B cell (primary cell): ENCODE measurements at regions not wholly inside any gene's neighbourhood (a gene's known extent, or its start where the extent isn't known, plus 50 kb on each side); places are given as distances from the start of the nearest gene placed in this dataset.

Experiments used
- ATAC-seq: fragments of 200-7000 bp; cut with Tn5 transposase; one replicate; pipeline ENCODE4 v1.10.0; 2021; ENCODE audit warnings: low read depth, mild to moderate bottlenecking, moderate number of reproducible peaks, moderate library complexity
- CTCF ChIA-PET: fragments of 350-600 bp; sonication (Branson Sonifier 250); formaldehyde crosslinking; loops from one replicate; lab custom pipeline; 2021; ENCODE audit warnings: antibody characterized with exemption, inconsistent platforms; lab: Charles Lee
- POLR2A ChIA-PET: fragments of 350-600 bp; sonication (Branson Sonifier 250); formaldehyde crosslinking; loops from one replicate; lab custom pipeline; 2021; ENCODE audit warnings: antibody characterized with exemption; lab: Charles Lee
- DNase-seq: peaks from one replicate; pipeline ENCODE4 v3.0.0; 2013
- H2AFZ ChIP-seq: 2 replicates; pipeline ENCODE4 v1.6.1; 2012; ENCODE audit warnings: mild to moderate bottlenecking, low read depth, low read length; ENCODE audit not compliant: insufficient read depth, poor library complexity, severe bottlenecking
- H3K27ac ChIP-seq, 2 donors: 1 replicate in 1 of 2; 2 replicates in 1 of 2; pipeline ENCODE4 v1.5.1; 2012 to 2013; ENCODE audit warnings: low read length in 2 of 2, mild to moderate bottlenecking in 2 of 2, moderate library complexity in 1 of 2
- H3K27me3 ChIP-seq, 4 experiments: fragments of 200-600 bp in 1 of 4; sonication (generic) in 1 of 4; replicated peaks in 1 of 4; 1 replicate in 2 of 4; 2 replicates in 2 of 4; pipeline versions ENCODE4 v1.6.1 to v1.7.0; 2013 to 2016; ENCODE audit warnings: low read length in 3 of 4, mild to moderate bottlenecking in 2 of 4, mixed read lengths in 1 of 4, moderate library complexity in 1 of 4; ENCODE audit not compliant: insufficient read depth in 4 of 4, control insufficient read depth in 3 of 4; ENCODE audit errors: control extremely low read depth in 1 of 4
- H3K36me3 ChIP-seq, 2 experiments: replicated peaks in 1 of 2; 1 replicate in 1 of 2; 2 replicates in 1 of 2; pipeline versions ENCODE4 v1.6.1 to v1.7.1; 2013; ENCODE audit warnings: low read length in 1 of 2; ENCODE audit not compliant: insufficient read depth in 2 of 2, control insufficient read depth in 1 of 2; ENCODE audit errors: control extremely low read depth in 1 of 2, extremely low read depth in 1 of 2
- H3K4me1 ChIP-seq, 2 donors: fragments of 200-600 bp in 1 of 2; sonication (generic) in 1 of 2; 1 replicate in 1 of 2; 2 replicates in 1 of 2; pipeline versions ENCODE4 v1.5.1 to v1.6.1; 2013 to 2017; ENCODE audit warnings: low read length in 2 of 2; ENCODE audit not compliant: control insufficient read depth in 2 of 2, insufficient read depth in 2 of 2
- H3K4me2 ChIP-seq: replicated peaks from 2 replicates; pipeline ENCODE3; 2012; ENCODE audit warnings: mild to moderate bottlenecking, low read depth, low read length; ENCODE audit not compliant: poor library complexity, severe bottlenecking
- H3K4me3 ChIP-seq, 5 experiments: fragments of 200-600 bp in 1 of 5; sonication (generic) in 1 of 5; 1 replicate in 3 of 5; 2 replicates in 2 of 5; pipeline versions ENCODE4 v1.5.1 to v1.7.0; 2011 to 2016; ENCODE audit warnings: low read length in 4 of 5, mild to moderate bottlenecking in 4 of 5, low read depth in 2 of 5, control low read depth in 1 of 5, moderate library complexity in 1 of 5; ENCODE audit not compliant: insufficient read depth in 1 of 5; ENCODE audit errors: control extremely low read depth in 1 of 5, extremely low read depth in 1 of 5
- H3K79me2 ChIP-seq: fragments of 200-600 bp; sonication (generic); one replicate; pipeline ENCODE4 v1.6.0; 2016; ENCODE audit warnings: low read length; ENCODE audit not compliant: control insufficient read depth, insufficient read depth
- H3K9ac ChIP-seq: fragments of 200-600 bp; sonication (generic); 2 replicates; pipeline ENCODE4 v1.6.1; 2017; ENCODE audit warnings: mild to moderate bottlenecking, low read length, moderate library complexity
- H3K9me3 ChIP-seq, 3 donors: one replicate each; pipeline versions ENCODE4 v1.6.1 to v1.7.1; 2013; ENCODE audit warnings: low read length in 2 of 3; ENCODE audit not compliant: control insufficient read depth in 2 of 3, insufficient read depth in 1 of 3; ENCODE audit errors: control extremely low read depth in 1 of 3
- H4K20me1 ChIP-seq: 2 replicates; pipeline ENCODE4 v1.6.0; 2012; ENCODE audit warnings: mild to moderate bottlenecking, low read length; ENCODE audit not compliant: insufficient read depth, control insufficient read depth, poor library complexity, severe bottlenecking
- H3K27ac Mint-ChIP-seq: one replicate; pipeline ENCODE4 v1.8.0; 2021; ENCODE audit warnings: mixed read lengths
- H3K27me3 Mint-ChIP-seq: one replicate; pipeline ENCODE4 v1.8.0; 2021; ENCODE audit warnings: mixed read lengths
- H3K4me1 Mint-ChIP-seq: one replicate; pipeline ENCODE4 v1.8.0; 2021; ENCODE audit warnings: mixed read lengths
- H3K4me3 Mint-ChIP-seq: one replicate; pipeline ENCODE4 v1.8.0; 2021; ENCODE audit warnings: mixed read lengths
- H3K9me3 Mint-ChIP-seq: one replicate; pipeline ENCODE4 v1.8.0; 2022; ENCODE audit warnings: mixed read lengths; ENCODE audit not compliant: insufficient read depth
- EZH2 ChIP-seq: IDR thresholded peaks from 2 replicates; pipeline ENCODE4 v1.6.1; 2012; ENCODE audit warnings: borderline replicate concordance, low read depth, mild to moderate bottlenecking, moderate library complexity, low read length; ENCODE audit not compliant: insufficient read depth, poor library complexity, severe bottlenecking
- WGBS: methylation state at CpG from one replicate; pipeline ENCODE4 v1.1.5; 2013; ENCODE audit warnings: missing lambda C conversion rate; ENCODE audit not compliant: insufficient coverage; 5-methylcytosine and 5-hydroxymethylcytosine counted together
- intact Hi-C: fragments of 100-400 bp; cut with micrococcal nuclease; formaldehyde crosslinking; loops from one replicate; pipeline ENCODE4 v1.10.0; 2022
- TF ChIP-seq, protein P1 (sequence below): fragments of 200-600 bp; IDR thresholded peaks from one replicate; pipeline ENCODE4 v1.8.0; 2022; ENCODE audit warnings: antibody characterized with exemption, mild to moderate bottlenecking

DNA sequence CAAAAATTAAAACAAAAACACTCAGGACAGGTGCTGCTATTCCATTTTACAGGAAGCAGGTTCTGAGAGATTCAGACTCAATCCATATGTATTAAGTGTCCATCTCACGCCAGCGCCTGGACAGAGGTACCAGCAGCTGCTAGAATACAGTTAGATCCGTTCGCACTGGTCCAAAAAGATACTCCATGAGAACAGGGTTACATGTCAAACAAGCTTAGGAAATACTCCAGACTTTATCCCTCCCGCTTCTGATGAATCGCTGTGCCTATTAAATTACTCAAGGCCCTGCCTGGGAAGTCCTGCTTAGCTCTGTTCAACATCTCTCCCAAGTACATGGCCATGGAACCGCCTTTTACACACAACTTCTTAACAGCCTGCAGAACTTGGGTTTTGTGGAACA lies 50.2 kb upstream of the SLC35C1 start:
- ATAC-seq (no peak), DNase-seq (no peak)
- no peak overlapping the region for H2AFZ ChIP-seq
- Mint-ChIP-seq H3K9me3 (no peaks in the 10 kb centered on the region), H3K4me3 (no peak overlapping the region), H3K27me3 (peaks cover 59% of the 10 kb centered on the region), H3K27ac (no peak overlapping the region), H3K4me1 (no peaks in the 10 kb centered on the region)
- H4K20me1 ChIP-seq = no peaks in the 10 kb centered on the region
- no peaks in the 10 kb centered on the region for H3K4me1 ChIP-seq
- POLR2A ChIA-PET = no interaction called here
- no peak overlapping the region for H3K9ac ChIP-seq
- no peaks in the 10 kb centered on the region for H3K9me3 ChIP-seq
- H3K27ac ChIP-seq = no peak overlapping the region
- H3K4me3 ChIP-seq = no peak overlapping the region
- H3K27me3 ChIP-seq = peaks cover 0 to 18% (median 2%) of the 10 kb centered on the region in 4 experiments
- 96% methylated on average over 7 of the region's 7 CpGs for WGBS
- H3K4me2 ChIP-seq = no peak overlapping the region
- CTCF ChIA-PET = interaction anchor here (1.4 kb wide), 1 partner anchor 16 kb away, joined by 4 read pairs; no protein-coding TSS in a partner anchor
- no peaks in the 10 kb centered on the region for H3K79me2 ChIP-seq
- H3K36me3 ChIP-seq = no peaks in the 10 kb centered on the region
- intact Hi-C loops = no loop called here
- no peak for TF ChIP-seq EZH2
- TF ChIP-seq, protein P1, sequence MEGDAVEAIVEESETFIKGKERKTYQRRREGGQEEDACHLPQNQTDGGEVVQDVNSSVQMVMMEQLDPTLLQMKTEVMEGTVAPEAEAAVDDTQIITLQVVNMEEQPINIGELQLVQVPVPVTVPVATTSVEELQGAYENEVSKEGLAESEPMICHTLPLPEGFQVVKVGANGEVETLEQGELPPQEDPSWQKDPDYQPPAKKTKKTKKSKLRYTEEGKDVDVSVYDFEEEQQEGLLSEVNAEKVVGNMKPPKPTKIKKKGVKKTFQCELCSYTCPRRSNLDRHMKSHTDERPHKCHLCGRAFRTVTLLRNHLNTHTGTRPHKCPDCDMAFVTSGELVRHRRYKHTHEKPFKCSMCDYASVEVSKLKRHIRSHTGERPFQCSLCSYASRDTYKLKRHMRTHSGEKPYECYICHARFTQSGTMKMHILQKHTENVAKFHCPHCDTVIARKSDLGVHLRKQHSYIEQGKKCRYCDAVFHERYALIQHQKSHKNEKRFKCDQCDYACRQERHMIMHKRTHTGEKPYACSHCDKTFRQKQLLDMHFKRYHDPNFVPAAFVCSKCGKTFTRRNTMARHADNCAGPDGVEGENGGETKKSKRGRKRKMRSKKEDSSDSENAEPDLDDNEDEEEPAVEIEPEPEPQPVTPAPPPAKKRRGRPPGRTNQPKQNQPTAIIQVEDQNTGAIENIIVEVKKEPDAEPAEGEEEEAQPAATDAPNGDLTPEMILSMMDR = no peak

DNA sequence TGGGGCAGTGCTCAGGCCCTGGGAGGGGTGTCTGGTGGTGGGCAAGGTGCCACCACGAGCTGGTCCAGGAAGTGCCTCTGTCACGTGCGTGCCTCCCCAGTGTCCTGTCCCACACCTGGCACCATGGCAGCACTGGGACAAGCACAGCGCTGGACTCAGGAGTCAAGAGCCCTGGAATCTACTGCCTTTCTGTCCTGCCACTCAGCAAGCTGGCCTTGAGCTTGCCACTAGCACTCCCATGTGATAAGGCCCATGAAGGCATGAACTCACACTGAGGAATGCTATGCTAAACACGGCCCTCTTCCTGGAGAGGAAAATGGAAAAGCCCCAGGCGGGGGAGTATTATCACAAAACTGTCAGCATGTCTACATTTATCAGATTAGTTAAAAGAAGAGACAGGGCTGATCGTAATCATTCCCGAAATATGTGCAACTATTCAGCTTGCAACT lies 50.7 kb upstream of the SLC35C1 start:
- DNase-seq (no peak), ATAC-seq (no peak)
- ChIA-PET CTCF (interaction anchor here (1.4 kb wide), 1 partner anchor 17 kb away, joined by 4 read pairs; no protein-coding TSS in a partner anchor), POLR2A (no interaction called here)
- Histone ChIP-seq H3K79me2 (no peaks in the 10 kb centered on the region), H3K36me3 (no peaks in the 10 kb centered on the region), H3K4me1 (no peaks in the 10 kb centered on the region), H3K9me3 (no peaks in the 10 kb centered on the region), H3K27me3 (peaks cover 0 to 18% (median 2%) of the 10 kb centered on the region in 4 experiments), H3K27ac (no peak overlapping the region), H3K9ac (no peak overlapping the region), H3K4me2 (no peak overlapping the region), H2AFZ (no peak overlapping the region), H3K4me3 (no peak overlapping the region), H4K20me1 (no peaks in the 10 kb centered on the region)
- H3K27me3 Mint-ChIP-seq = peaks cover 59% of the 10 kb centered on the region
- WGBS = 75% methylated on average over 4 of the region's 8 CpGs
- intact Hi-C loops = no loop called here
- no peak overlapping the region for H3K27ac Mint-ChIP-seq
- H3K4me1 Mint-ChIP-seq = no peaks in the 10 kb centered on the region
- no peaks in the 10 kb centered on the region for H3K9me3 Mint-ChIP-seq
- H3K4me3 Mint-ChIP-seq = no peak overlapping the region
- TF ChIP-seq, protein P1 = no peak
- TF ChIP-seq EZH2 = no peak
